CD4-positive, alpha-beta memory T cell (primary cell): ENCODE measurements at regions not wholly inside any gene's neighbourhood (a gene's known extent, or its start where the extent isn't known, plus 50 kb on each side); places are given as distances from the start of the nearest gene placed in this dataset.
A peak's percentile ranks its signal among the peaks of the same experiment; 100 is the strongest.
"Not testable (repeated sequence)": the region's sequence is repeated elsewhere in the genome, so short reads cannot be mapped to it uniquely, and the experiment has no call there.

Experiments
- CTCF ChIA-PET: fragments of 350-600 bp; sonication (Branson Sonifier 250); formaldehyde crosslinking; loops from one replicate; lab custom pipeline; 2021; ENCODE audit warnings: inconsistent platforms; ENCODE audit not compliant: partially characterized antibody; lab: Charles Lee
- POLR2A ChIA-PET: fragments of 350-600 bp; sonication (Branson Sonifier 250); formaldehyde crosslinking; loops from one replicate; lab custom pipeline; 2021; ENCODE audit not compliant: partially characterized antibody; lab: Charles Lee
- DNase-seq, 5 donors: peaks; one replicate each; pipeline versions ENCODE4 v3.0.0 to v3.0.0-alpha.2; 2020 to 2022; ENCODE audit warnings: mixed read lengths in 1 of 5
- H3K27ac ChIP-seq: one replicate; pipeline ENCODE4 v1.7.0; 2013; ENCODE audit warnings: low read depth, low read length
- H3K27me3 ChIP-seq: 2 replicates; pipeline ENCODE4 v1.7.0; 2013; ENCODE audit warnings: mild to moderate bottlenecking, low read length, moderate library complexity; ENCODE audit not compliant: insufficient read depth
- H3K36me3 ChIP-seq: 2 replicates; pipeline ENCODE4 v1.7.0; 2013; ENCODE audit warnings: mild to moderate bottlenecking, low read length, moderate library complexity; ENCODE audit not compliant: insufficient read depth
- H3K4me1 ChIP-seq: 2 replicates; pipeline ENCODE4 v1.7.0; 2013; ENCODE audit warnings: mild to moderate bottlenecking, low read length, moderate library complexity; ENCODE audit not compliant: insufficient read depth
- H3K4me3 ChIP-seq, 2 donors: one replicate each; pipeline ENCODE4 v1.7.0; 2013; ENCODE audit warnings: low read length in 2 of 2, mild to moderate bottlenecking in 1 of 2
- H3K9me3 ChIP-seq, 2 donors: one replicate each; pipeline ENCODE4 v1.7.0; 2013; ENCODE audit warnings: low read length in 2 of 2, control low read depth in 1 of 2; ENCODE audit not compliant: control insufficient read depth in 1 of 2
- H3K27ac Mint-ChIP-seq, 7 donors: one replicate each; pipeline ENCODE4 v1.8.0; 2020 to 2021; ENCODE audit warnings: mixed read lengths in 7 of 7, mild to moderate bottlenecking in 6 of 7, inconsistent platforms in 3 of 7, moderate library complexity in 3 of 7
- H3K27me3 Mint-ChIP-seq, 2 donors: one replicate each; pipeline ENCODE4 v1.8.0; 2020 to 2021; ENCODE audit warnings: mixed read lengths in 2 of 2
- H3K36me3 Mint-ChIP-seq, 2 donors: one replicate each; pipeline ENCODE4 v1.8.0; 2020 to 2021; ENCODE audit warnings: mixed read lengths in 2 of 2, inconsistent platforms in 1 of 2, mild to moderate bottlenecking in 1 of 2
- H3K4me1 Mint-ChIP-seq, 4 donors: one replicate each; pipeline ENCODE4 v1.8.0; 2020 to 2021; ENCODE audit warnings: mixed read lengths in 4 of 4, mild to moderate bottlenecking in 1 of 4
- H3K4me3 Mint-ChIP-seq, 8 donors: one replicate each; pipeline ENCODE4 v1.8.0; 2020 to 2021; ENCODE audit warnings: mixed read lengths in 8 of 8, mild to moderate bottlenecking in 7 of 8, moderate library complexity in 6 of 8, inconsistent platforms in 3 of 8
- H3K9me3 Mint-ChIP-seq, 8 donors: one replicate each; pipeline ENCODE4 v1.8.0; 2020 to 2021; ENCODE audit warnings: mixed read lengths in 8 of 8, mild to moderate bottlenecking in 5 of 8, inconsistent platforms in 3 of 8, moderate library complexity in 1 of 8
- intact Hi-C: fragments of 100-400 bp; cut with micrococcal nuclease; formaldehyde crosslinking; loops from one replicate; pipeline ENCODE4 v1.15.1; 2023

- Histone ChIP-seq H3K27me3 (no peaks in the 10 kb centered on the region), H3K4me3 (no peak overlapping the region), H3K36me3 (no peaks in the 10 kb centered on the region), H3K4me1 (no peaks in the 10 kb centered on the region), H3K27ac (no peak overlapping the region), H3K9me3 (no peaks in the 10 kb centered on the region)
- no peaks in the 10 kb centered on the region for H3K36me3 Mint-ChIP-seq
- no peaks in the 10 kb centered on the region for H3K9me3 Mint-ChIP-seq
- no peak overlapping the region for H3K27ac Mint-ChIP-seq
- DNase-seq = no peak
- ChIA-PET POLR2A (no interaction called here), CTCF (no interaction called here)
- H3K27me3 Mint-ChIP-seq = no peaks in the 10 kb centered on the region
- H3K4me1 Mint-ChIP-seq = peaks cover 0 to 1% (median 0%) of the 10 kb centered on the region in 4 donors
- H3K4me3 Mint-ChIP-seq = no peak overlapping the region
- intact Hi-C loops = no loop called here
Observed at GRCh38 chr15:69613182-69613581, 160.6 kb downstream of the RPLP1 start.

GRCh38 chr15:69613988-69614387 lies 161.4 kb downstream of the RPLP1 start:
- Histone ChIP-seq H3K4me1 (no peaks in the 10 kb centered on the region), H3K36me3 (no peaks in the 10 kb centered on the region), H3K27ac (no peak overlapping the region), H3K27me3 (no peaks in the 10 kb centered on the region), H3K9me3 (no peaks in the 10 kb centered on the region), H3K4me3 (no peak overlapping the region)
- H3K36me3 Mint-ChIP-seq = no peaks in the 10 kb centered on the region
- H3K4me1 Mint-ChIP-seq = peaks cover 0 to 1% (median 0%) of the 10 kb centered on the region in 4 donors
- H3K9me3 Mint-ChIP-seq = no peaks in the 10 kb centered on the region
- intact Hi-C loops = no loop called here
- H3K4me3 Mint-ChIP-seq = no peak overlapping the region
- no peaks in the 10 kb centered on the region for H3K27me3 Mint-ChIP-seq
- ChIA-PET CTCF (no interaction called here), POLR2A (no interaction called here)
- H3K27ac Mint-ChIP-seq = no peak overlapping the region
- no peak for DNase-seq

- no peak for DNase-seq
- ChIA-PET CTCF (no interaction called here), POLR2A (no interaction called here)
- intact Hi-C loops = no loop called here
- H3K36me3 Mint-ChIP-seq = no peaks in the 10 kb centered on the region
- Histone ChIP-seq H3K4me3 (no peak overlapping the region), H3K27ac (no peak overlapping the region), H3K27me3 (no peaks in the 10 kb centered on the region), H3K9me3 (no peaks in the 10 kb centered on the region), H3K36me3 (no peaks in the 10 kb centered on the region), H3K4me1 (no peaks in the 10 kb centered on the region)
- no peaks in the 10 kb centered on the region for H3K9me3 Mint-ChIP-seq
- no peaks in the 10 kb centered on the region for H3K27me3 Mint-ChIP-seq
- H3K4me1 Mint-ChIP-seq = no peaks in the 10 kb centered on the region
- H3K4me3 Mint-ChIP-seq = no peak overlapping the region
- no peak overlapping the region for H3K27ac Mint-ChIP-seq
Observed at GRCh38 chr15:69615736-69616135, 163.1 kb downstream of the RPLP1 start.

- H3K36me3 ChIP-seq = no peaks in the 10 kb centered on the region
- H3K27me3 ChIP-seq = no peaks in the 10 kb centered on the region
- no peak overlapping the region for H3K4me3 Mint-ChIP-seq
- H3K27ac ChIP-seq = no peak overlapping the region
- no peaks in the 10 kb centered on the region for H3K9me3 ChIP-seq
- no peaks in the 10 kb centered on the region for H3K36me3 Mint-ChIP-seq
- no peak overlapping the region for H3K4me3 ChIP-seq
- no peaks in the 10 kb centered on the region for H3K27me3 Mint-ChIP-seq
- intact Hi-C loops = no loop called here
- no peaks in the 10 kb centered on the region for H3K9me3 Mint-ChIP-seq
- ChIA-PET CTCF (no interaction called here), POLR2A (no interaction called here)
- H3K27ac Mint-ChIP-seq = no peak overlapping the region
- DNase-seq = no peak
- H3K4me1 ChIP-seq = no peaks in the 10 kb centered on the region
- no peaks in the 10 kb centered on the region for H3K4me1 Mint-ChIP-seq
Observed at GRCh38 chr15:69616558-69616957, 163.9 kb downstream of the RPLP1 start.

- H3K9me3 Mint-ChIP-seq, H3K36me3 ChIP-seq, intact Hi-C loops, POLR2A ChIA-PET, H3K4me1 ChIP-seq, DNase-seq, H3K4me1 Mint-ChIP-seq, H3K9me3 ChIP-seq, H3K4me3 Mint-ChIP-seq, H3K27me3 Mint-ChIP-seq, H3K36me3 Mint-ChIP-seq, H3K27ac Mint-ChIP-seq, H3K27ac ChIP-seq, H3K27me3 ChIP-seq, H3K4me3 ChIP-seq, CTCF ChIA-PET: not testable (repeated sequence)
Observed at GRCh38 chr15:69617144-69617543, 164.5 kb downstream of the RPLP1 start.

- H3K4me3 ChIP-seq = no peak overlapping the region
- H3K27me3 ChIP-seq = no peaks in the 10 kb centered on the region
- ChIA-PET POLR2A (no interaction called here), CTCF (no interaction called here)
- H3K4me1 ChIP-seq = no peaks in the 10 kb centered on the region
- Mint-ChIP-seq H3K36me3 (no peaks in the 10 kb centered on the region), H3K27me3 (peaks cover 8 to 24% of the 10 kb centered on the region in 2 donors), H3K27ac (no peak overlapping the region), H3K4me1 (peaks cover 0 to 8% (median 7%) of the 10 kb centered on the region in 4 donors), H3K9me3 (no peaks in the 10 kb centered on the region), H3K4me3 (peak overlapping the region in 1 of 8 donors; percentile 19)
- DNase-seq = no peak
- H3K36me3 ChIP-seq = no peaks in the 10 kb centered on the region
- no peaks in the 10 kb centered on the region for H3K9me3 ChIP-seq
- H3K27ac ChIP-seq = no peak overlapping the region
- intact Hi-C loops = no loop called here
Observed at GRCh38 chr15:69623392-69624154, 171.0 kb downstream of the RPLP1 start.

- Histone ChIP-seq H3K9me3 (no peaks in the 10 kb centered on the region), H3K27ac (no peak overlapping the region), H3K4me3 (no peak overlapping the region), H3K27me3 (no peaks in the 10 kb centered on the region), H3K36me3 (no peaks in the 10 kb centered on the region), H3K4me1 (no peaks in the 10 kb centered on the region)
- CTCF ChIA-PET = interaction anchor here (1.5 kb wide), 1 partner anchor 47 kb away, joined by 3 read pairs; no protein-coding TSS in a partner anchor
- H3K27me3 Mint-ChIP-seq = peaks cover 8 to 27% of the 10 kb centered on the region in 2 donors
- POLR2A ChIA-PET = no interaction called here
- intact Hi-C loops = no loop called here
- H3K27ac Mint-ChIP-seq = no peak overlapping the region
- DNase-seq = no peak
- H3K36me3 Mint-ChIP-seq = no peaks in the 10 kb centered on the region
- H3K4me1 Mint-ChIP-seq = peaks cover 0 to 9% (median 8%) of the 10 kb centered on the region in 4 donors
- peak overlapping the region in 1 of 8 donors; percentile 19 for H3K4me3 Mint-ChIP-seq
- H3K9me3 Mint-ChIP-seq = no peaks in the 10 kb centered on the region
Observed at GRCh38 chr15:69624155-69624520, 171.5 kb downstream of the RPLP1 start.
